ENCODE measurements at regions not wholly inside any gene's neighbourhood (a gene's known extent, or its start where the extent isn't known, plus 50 kb on each side); places are given as distances from the start of the nearest gene placed in this dataset.
"Not testable (repeated sequence)": the region's sequence is repeated elsewhere in the genome, so short reads cannot be mapped to it uniquely, and the experiment has no call there.

DNA sequence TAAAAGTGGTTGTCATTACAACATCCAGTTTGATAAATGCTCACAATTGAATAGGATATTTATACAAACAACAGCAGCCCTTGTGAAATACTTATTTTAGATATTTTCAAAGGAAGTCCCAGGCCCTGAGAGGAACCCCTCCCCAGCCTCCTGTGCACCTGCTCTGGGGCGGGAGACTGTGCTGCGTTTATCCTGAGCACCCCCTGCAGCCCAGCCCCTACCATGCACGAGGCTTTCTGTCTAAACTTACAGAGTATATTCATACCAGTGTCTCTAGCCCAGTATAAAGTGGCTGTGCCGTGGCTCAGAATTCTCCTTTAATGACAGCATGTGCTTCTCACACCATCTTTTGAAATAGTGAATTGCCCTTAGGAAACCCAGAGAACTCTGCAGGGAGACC, 1084.3 kb downstream of the TMEM121 start:
- no peaks in the 10 kb centered on the region for H3K27me3 Mint-ChIP-seq (ENCODE audit: low read depth, poor library complexity)

DNA sequence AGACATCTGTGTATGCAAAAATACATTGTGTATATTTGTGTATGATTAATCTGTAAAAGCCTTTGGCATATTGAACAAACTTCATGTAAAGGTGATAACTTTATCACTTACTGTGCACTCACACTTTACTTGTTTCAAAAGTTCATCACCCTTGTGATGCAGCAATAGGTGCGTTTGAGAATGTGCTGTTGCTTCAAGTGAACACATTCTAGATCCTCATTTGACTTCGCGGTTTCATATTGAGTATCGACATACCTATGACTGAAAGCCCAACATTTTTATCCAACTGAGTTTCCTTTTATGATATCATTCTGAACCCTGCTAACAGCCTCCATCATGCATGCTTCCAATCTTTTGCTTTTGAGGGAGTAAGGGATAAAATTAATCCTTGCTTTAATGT, 1086.9 kb downstream of the TMEM121 start:
- TF ChIP-seq, protein P1, sequence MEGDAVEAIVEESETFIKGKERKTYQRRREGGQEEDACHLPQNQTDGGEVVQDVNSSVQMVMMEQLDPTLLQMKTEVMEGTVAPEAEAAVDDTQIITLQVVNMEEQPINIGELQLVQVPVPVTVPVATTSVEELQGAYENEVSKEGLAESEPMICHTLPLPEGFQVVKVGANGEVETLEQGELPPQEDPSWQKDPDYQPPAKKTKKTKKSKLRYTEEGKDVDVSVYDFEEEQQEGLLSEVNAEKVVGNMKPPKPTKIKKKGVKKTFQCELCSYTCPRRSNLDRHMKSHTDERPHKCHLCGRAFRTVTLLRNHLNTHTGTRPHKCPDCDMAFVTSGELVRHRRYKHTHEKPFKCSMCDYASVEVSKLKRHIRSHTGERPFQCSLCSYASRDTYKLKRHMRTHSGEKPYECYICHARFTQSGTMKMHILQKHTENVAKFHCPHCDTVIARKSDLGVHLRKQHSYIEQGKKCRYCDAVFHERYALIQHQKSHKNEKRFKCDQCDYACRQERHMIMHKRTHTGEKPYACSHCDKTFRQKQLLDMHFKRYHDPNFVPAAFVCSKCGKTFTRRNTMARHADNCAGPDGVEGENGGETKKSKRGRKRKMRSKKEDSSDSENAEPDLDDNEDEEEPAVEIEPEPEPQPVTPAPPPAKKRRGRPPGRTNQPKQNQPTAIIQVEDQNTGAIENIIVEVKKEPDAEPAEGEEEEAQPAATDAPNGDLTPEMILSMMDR (IDR thresholded peaks at IDR 0.05) = no peak
- DNase-seq = no peak
- no peaks in the 10 kb centered on the region for H3K36me3 Mint-ChIP-seq (ENCODE audit: low read depth)
- no peak overlapping the region for H3K27ac Mint-ChIP-seq
- H3K4me3 Mint-ChIP-seq = no peak overlapping the region
- no peaks in the 10 kb centered on the region for H3K4me1 Mint-ChIP-seq
- H3K27me3 Mint-ChIP-seq (ENCODE audit: low read depth, poor library complexity) = no peaks in the 10 kb centered on the region
- peaks cover 86% of the 10 kb centered on the region for H3K9me3 Mint-ChIP-seq

More for the DNA sequence above, 1084.3 kb downstream of the TMEM121 start:
- TF ChIP-seq, protein P1 (IDR thresholded peaks at IDR 0.05) = no peak
- Mint-ChIP-seq H3K4me3 (no peak overlapping the region), H3K36me3 (ENCODE audit: low read depth) (no peaks in the 10 kb centered on the region), H3K27ac (no peak overlapping the region), H3K4me1 (no peaks in the 10 kb centered on the region), H3K9me3 (peaks cover 91% of the 10 kb centered on the region)
- DNase-seq = no peak

DNA sequence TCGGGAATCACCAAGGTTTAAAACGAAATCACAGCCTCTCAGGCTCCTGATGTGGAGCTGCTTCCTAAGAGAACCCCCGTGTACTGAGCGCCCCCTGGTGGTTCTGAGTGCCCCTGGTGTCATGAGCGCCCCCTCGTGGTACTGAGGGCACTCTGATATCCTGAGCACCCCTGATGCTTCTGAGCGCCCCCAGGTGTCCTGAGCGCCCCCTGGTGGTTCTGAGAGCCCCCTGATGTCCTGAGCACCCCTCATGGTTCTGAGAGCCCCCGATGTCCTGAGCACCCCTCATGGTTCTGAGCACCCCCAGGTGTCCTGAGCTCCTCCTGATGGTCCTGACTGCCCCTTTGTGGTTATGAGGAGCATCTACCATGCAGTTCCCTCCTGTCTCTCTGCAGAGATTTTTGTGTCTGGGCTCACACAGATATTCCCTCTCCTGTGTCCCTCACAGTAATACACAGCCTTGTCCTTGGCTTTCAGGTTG, 1092.1 kb downstream of the TMEM121 start:
- H3K27ac Mint-ChIP-seq; H3K36me3 Mint-ChIP-seq (ENCODE audit: low read depth); H3K27me3 Mint-ChIP-seq (ENCODE audit: low read depth, poor library complexity); H3K4me1 Mint-ChIP-seq; H3K4me3 Mint-ChIP-seq: not testable (repeated sequence)
- H3K9me3 Mint-ChIP-seq = peaks cover 92% of the 10 kb centered on the region
- peak; percentile 7 for DNase-seq

DNA sequence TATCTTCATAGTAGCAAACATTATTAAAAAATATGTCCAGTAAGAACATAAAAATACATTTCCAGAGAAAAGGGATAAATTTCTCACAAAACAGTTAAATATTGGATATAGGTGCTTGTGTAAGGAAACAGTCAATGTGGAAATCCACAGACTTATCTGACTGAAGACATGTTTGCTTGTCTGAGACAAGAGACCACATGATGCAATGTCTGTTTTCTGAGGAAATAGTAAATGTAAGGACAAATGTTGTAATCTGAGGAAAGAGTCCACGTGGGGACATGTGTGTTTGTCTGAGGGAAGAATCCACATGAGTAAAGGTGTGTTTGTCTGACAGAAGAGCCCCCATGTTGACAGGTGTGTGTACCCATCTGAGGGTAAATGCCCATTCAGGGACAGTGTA, 1093.2 kb downstream of the TMEM121 start:
- H3K27me3 Mint-ChIP-seq (ENCODE audit: low read depth, poor library complexity) = no peaks in the 10 kb centered on the region
- no peak overlapping the region for H3K27ac Mint-ChIP-seq
- peaks cover 3% of the 10 kb centered on the region for H3K36me3 Mint-ChIP-seq (ENCODE audit: low read depth)
- peaks cover 94% of the 10 kb centered on the region for H3K9me3 Mint-ChIP-seq
- H3K4me3 Mint-ChIP-seq = no peak overlapping the region
- no peaks in the 10 kb centered on the region for H3K4me1 Mint-ChIP-seq
- DNase-seq = no peak
- TF ChIP-seq, protein P1 (IDR thresholded peaks at IDR 0.05) = no peak

DNA sequence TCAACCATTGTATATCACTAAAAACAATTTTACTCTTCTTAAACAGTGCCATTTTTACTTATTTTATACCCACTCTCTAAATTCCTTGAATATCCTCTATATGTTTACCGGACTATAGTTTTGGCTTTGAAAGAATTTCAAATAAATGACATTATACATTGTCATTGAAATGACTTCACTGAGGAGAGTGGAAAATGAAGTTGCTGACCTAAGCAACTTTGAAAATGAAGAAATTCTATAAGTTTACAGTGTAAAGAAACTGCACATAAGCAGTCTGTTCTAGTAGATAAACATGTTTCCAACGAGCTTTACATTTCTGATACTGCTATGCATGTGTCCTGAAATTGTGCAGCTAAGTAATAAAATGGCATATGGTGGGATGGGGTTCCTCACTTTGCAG, 1094.0 kb downstream of the TMEM121 start:
- DNase-seq = no peak
- TF ChIP-seq, protein P1 (IDR thresholded peaks at IDR 0.05) = no peak
- no peaks in the 10 kb centered on the region for H3K27me3 Mint-ChIP-seq (ENCODE audit: low read depth, poor library complexity)
- no peak overlapping the region for H3K4me3 Mint-ChIP-seq
- no peaks in the 10 kb centered on the region for H3K4me1 Mint-ChIP-seq
- H3K36me3 Mint-ChIP-seq (ENCODE audit: low read depth) = peaks cover 3% of the 10 kb centered on the region
- peaks cover 94% of the 10 kb centered on the region for H3K9me3 Mint-ChIP-seq
- H3K27ac Mint-ChIP-seq = no peak overlapping the region

DNA sequence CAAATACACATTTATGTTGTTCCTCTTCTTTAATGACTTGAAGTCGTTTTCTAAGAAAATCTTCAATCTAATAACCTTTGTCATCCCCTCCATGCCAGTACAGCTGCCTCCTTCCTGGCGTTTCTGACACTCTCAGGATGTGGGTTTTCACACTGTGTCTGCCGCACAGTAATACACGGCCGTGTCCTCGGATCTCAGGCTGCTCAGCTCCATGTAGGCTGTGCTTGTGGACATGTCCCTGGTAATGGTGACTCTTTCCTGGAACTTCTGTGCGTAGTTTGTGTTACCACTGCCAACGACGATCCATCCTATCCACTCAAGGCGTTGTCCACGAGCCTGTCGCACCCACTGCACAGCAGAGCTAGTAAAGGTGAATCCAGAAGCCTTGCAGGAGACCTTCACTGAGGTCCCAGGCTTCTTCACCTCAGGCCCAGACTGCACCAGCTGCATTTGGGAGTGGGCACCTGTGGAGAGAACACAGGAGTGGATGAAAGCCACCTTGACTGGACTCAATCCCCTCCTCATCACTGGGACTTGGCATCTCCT, 1095.9 kb downstream of the TMEM121 start:
- Mint-ChIP-seq H3K27ac (no peak overlapping the region), H3K4me1 (no peaks in the 10 kb centered on the region), H3K9me3 (peaks cover 96% of the 10 kb centered on the region), H3K36me3 (ENCODE audit: low read depth) (peaks cover 3% of the 10 kb centered on the region), H3K27me3 (ENCODE audit: low read depth, poor library complexity) (peaks cover 3% of the 10 kb centered on the region), H3K4me3 (no peak overlapping the region)
- TF ChIP-seq, protein P1 (IDR thresholded peaks at IDR 0.05) = no peak
- no peak for DNase-seq
